ENCODE measurements at regions not wholly inside any gene's neighbourhood (a gene's known extent, or its start where the extent isn't known, plus 50 kb on each side); places are given as distances from the start of the nearest gene placed in this dataset.

- no peak overlapping the region for H3K27ac ChIP-seq (ENCODE audit: insufficient read depth, low read length, poor library complexity, severe bottlenecking)
- no peaks in the 10 kb centered on the region for H3K27me3 ChIP-seq (replicated peaks; ENCODE audit: control insufficient read depth, insufficient read depth, low read length, poor library complexity, severe bottlenecking)
- H3K4me3 ChIP-seq (ENCODE audit: insufficient read depth, low read depth, low read length, poor library complexity, severe bottlenecking), result no peak overlapping the region
- no peaks in the 10 kb centered on the region for H3K4me1 ChIP-seq (ENCODE audit: control insufficient read depth, insufficient read depth, low read length, poor library complexity, severe bottlenecking)
- H3K9me3 ChIP-seq (ENCODE audit: control insufficient read depth, low read length), result no peaks in the 10 kb centered on the region
- no peaks in the 10 kb centered on the region for H3K36me3 ChIP-seq (ENCODE audit: control insufficient read depth, insufficient read depth, low read length)
- no peak for DNase-seq
Measured at GRCh38 chr12:76678992-76679391, 84.9 kb upstream of the ZDHHC17 start.

- no peaks in the 10 kb centered on the region for H3K36me3 ChIP-seq (ENCODE audit: control insufficient read depth, insufficient read depth, low read length)
- no peaks in the 10 kb centered on the region for H3K9me3 ChIP-seq (ENCODE audit: control insufficient read depth, low read length)
- H3K27ac ChIP-seq (ENCODE audit: insufficient read depth, low read length, poor library complexity, severe bottlenecking), result no peak overlapping the region
- H3K4me3 ChIP-seq (ENCODE audit: insufficient read depth, low read depth, low read length, poor library complexity, severe bottlenecking), result no peak overlapping the region
- H3K4me1 ChIP-seq (ENCODE audit: control insufficient read depth, insufficient read depth, low read length, poor library complexity, severe bottlenecking), result no peaks in the 10 kb centered on the region
- no peaks in the 10 kb centered on the region for H3K27me3 ChIP-seq (replicated peaks; ENCODE audit: control insufficient read depth, insufficient read depth, low read length, poor library complexity, severe bottlenecking)
- no peak for DNase-seq
Measured at GRCh38 chr12:76679778-76680177, 84.1 kb upstream of the ZDHHC17 start.

GRCh38 chr12:76680940-76681339 lies 83.0 kb upstream of the ZDHHC17 start:
- no peaks in the 10 kb centered on the region for H3K36me3 ChIP-seq (ENCODE audit: control insufficient read depth, insufficient read depth, low read length)
- H3K27me3 ChIP-seq (replicated peaks; ENCODE audit: control insufficient read depth, insufficient read depth, low read length, poor library complexity, severe bottlenecking), result no peaks in the 10 kb centered on the region
- no peak overlapping the region for H3K27ac ChIP-seq (ENCODE audit: insufficient read depth, low read length, poor library complexity, severe bottlenecking)
- no peak for DNase-seq
- H3K4me3 ChIP-seq (ENCODE audit: insufficient read depth, low read depth, low read length, poor library complexity, severe bottlenecking), result no peak overlapping the region
- no peaks in the 10 kb centered on the region for H3K4me1 ChIP-seq (ENCODE audit: control insufficient read depth, insufficient read depth, low read length, poor library complexity, severe bottlenecking)
- H3K9me3 ChIP-seq (ENCODE audit: control insufficient read depth, low read length), result no peaks in the 10 kb centered on the region

GRCh38 chr12:76685246-76685678 lies 78.7 kb upstream of the ZDHHC17 start:
- H3K27me3 ChIP-seq (replicated peaks; ENCODE audit: control insufficient read depth, insufficient read depth, low read length, poor library complexity, severe bottlenecking), result no peaks in the 10 kb centered on the region
- H3K27ac ChIP-seq (ENCODE audit: insufficient read depth, low read length, poor library complexity, severe bottlenecking), result no peak overlapping the region
- no peak overlapping the region for H3K4me3 ChIP-seq (ENCODE audit: insufficient read depth, low read depth, low read length, poor library complexity, severe bottlenecking)
- no peaks in the 10 kb centered on the region for H3K4me1 ChIP-seq (ENCODE audit: control insufficient read depth, insufficient read depth, low read length, poor library complexity, severe bottlenecking)
- H3K36me3 ChIP-seq (ENCODE audit: control insufficient read depth, insufficient read depth, low read length), result no peaks in the 10 kb centered on the region
- H3K9me3 ChIP-seq (ENCODE audit: control insufficient read depth, low read length), result no peaks in the 10 kb centered on the region
- no peak for DNase-seq

- H3K4me3 ChIP-seq (ENCODE audit: insufficient read depth, low read depth, low read length, poor library complexity, severe bottlenecking), result no peak overlapping the region
- H3K27me3 ChIP-seq (replicated peaks; ENCODE audit: control insufficient read depth, insufficient read depth, low read length, poor library complexity, severe bottlenecking), result no peaks in the 10 kb centered on the region
- no peaks in the 10 kb centered on the region for H3K4me1 ChIP-seq (ENCODE audit: control insufficient read depth, insufficient read depth, low read length, poor library complexity, severe bottlenecking)
- H3K36me3 ChIP-seq (ENCODE audit: control insufficient read depth, insufficient read depth, low read length), result no peaks in the 10 kb centered on the region
- H3K27ac ChIP-seq (ENCODE audit: insufficient read depth, low read length, poor library complexity, severe bottlenecking), result no peak overlapping the region
- no peaks in the 10 kb centered on the region for H3K9me3 ChIP-seq (ENCODE audit: control insufficient read depth, low read length)
- DNase-seq, result no peak
Measured at GRCh38 chr12:76687981-76688380, 75.9 kb upstream of the ZDHHC17 start.

GRCh38 chr12:76688631-76689030 lies 75.3 kb upstream of the ZDHHC17 start:
- H3K27ac ChIP-seq (ENCODE audit: insufficient read depth, low read length, poor library complexity, severe bottlenecking), result no peak overlapping the region
- DNase-seq, result no peak
- no peaks in the 10 kb centered on the region for H3K9me3 ChIP-seq (ENCODE audit: control insufficient read depth, low read length)
- no peaks in the 10 kb centered on the region for H3K36me3 ChIP-seq (ENCODE audit: control insufficient read depth, insufficient read depth, low read length)
- no peak overlapping the region for H3K4me3 ChIP-seq (ENCODE audit: insufficient read depth, low read depth, low read length, poor library complexity, severe bottlenecking)
- no peaks in the 10 kb centered on the region for H3K27me3 ChIP-seq (replicated peaks; ENCODE audit: control insufficient read depth, insufficient read depth, low read length, poor library complexity, severe bottlenecking)
- no peaks in the 10 kb centered on the region for H3K4me1 ChIP-seq (ENCODE audit: control insufficient read depth, insufficient read depth, low read length, poor library complexity, severe bottlenecking)

- DNase-seq, result no peak
- H3K36me3 ChIP-seq (ENCODE audit: control insufficient read depth, insufficient read depth, low read length), result no peaks in the 10 kb centered on the region
Measured at GRCh38 chr12:76690921-76691700, 72.8 kb upstream of the ZDHHC17 start.

GRCh38 chr12:76692846-76693245 lies 71.1 kb upstream of the ZDHHC17 start:
- Histone ChIP-seq H3K4me3 (ENCODE audit: insufficient read depth, low read depth, low read length, poor library complexity, severe bottlenecking) (no peak overlapping the region), H3K27ac (ENCODE audit: insufficient read depth, low read length, poor library complexity, severe bottlenecking) (no peak overlapping the region), H3K4me1 (ENCODE audit: control insufficient read depth, insufficient read depth, low read length, poor library complexity, severe bottlenecking) (no peaks in the 10 kb centered on the region), H3K9me3 (ENCODE audit: control insufficient read depth, low read length) (no peaks in the 10 kb centered on the region), H3K36me3 (ENCODE audit: control insufficient read depth, insufficient read depth, low read length) (no peaks in the 10 kb centered on the region), H3K27me3 (replicated peaks; ENCODE audit: control insufficient read depth, insufficient read depth, low read length, poor library complexity, severe bottlenecking) (no peaks in the 10 kb centered on the region)
- no peak for DNase-seq

More at GRCh38 chr12:76690921-76691700, 72.8 kb upstream of the ZDHHC17 start:
- Histone ChIP-seq H3K4me1 (ENCODE audit: control insufficient read depth, insufficient read depth, low read length, poor library complexity, severe bottlenecking) (no peaks in the 10 kb centered on the region), H3K27ac (ENCODE audit: insufficient read depth, low read length, poor library complexity, severe bottlenecking) (no peak overlapping the region), H3K4me3 (ENCODE audit: insufficient read depth, low read depth, low read length, poor library complexity, severe bottlenecking) (no peak overlapping the region), H3K9me3 (ENCODE audit: control insufficient read depth, low read length) (no peaks in the 10 kb centered on the region), H3K27me3 (replicated peaks; ENCODE audit: control insufficient read depth, insufficient read depth, low read length, poor library complexity, severe bottlenecking) (no peaks in the 10 kb centered on the region)

GRCh38 chr12:76694369-76694768 lies 69.5 kb upstream of the ZDHHC17 start:
- Histone ChIP-seq H3K36me3 (ENCODE audit: control insufficient read depth, insufficient read depth, low read length) (no peaks in the 10 kb centered on the region), H3K27me3 (replicated peaks; ENCODE audit: control insufficient read depth, insufficient read depth, low read length, poor library complexity, severe bottlenecking) (no peaks in the 10 kb centered on the region)
- no peak for DNase-seq

GRCh38 chr12:76696186-76696585 lies 67.7 kb upstream of the ZDHHC17 start:
- H3K9me3 ChIP-seq (ENCODE audit: control insufficient read depth, low read length), result no peaks in the 10 kb centered on the region
- no peaks in the 10 kb centered on the region for H3K27me3 ChIP-seq (replicated peaks; ENCODE audit: control insufficient read depth, insufficient read depth, low read length, poor library complexity, severe bottlenecking)
- no peak overlapping the region for H3K4me3 ChIP-seq (ENCODE audit: insufficient read depth, low read depth, low read length, poor library complexity, severe bottlenecking)
- no peaks in the 10 kb centered on the region for H3K4me1 ChIP-seq (ENCODE audit: control insufficient read depth, insufficient read depth, low read length, poor library complexity, severe bottlenecking)
- H3K27ac ChIP-seq (ENCODE audit: insufficient read depth, low read length, poor library complexity, severe bottlenecking), result no peak overlapping the region
- DNase-seq, result no peak
- H3K36me3 ChIP-seq (ENCODE audit: control insufficient read depth, insufficient read depth, low read length), result no peaks in the 10 kb centered on the region

More at GRCh38 chr12:76694369-76694768, 69.5 kb upstream of the ZDHHC17 start:
- H3K9me3 ChIP-seq (ENCODE audit: control insufficient read depth, low read length), result no peaks in the 10 kb centered on the region
- H3K4me1 ChIP-seq (ENCODE audit: control insufficient read depth, insufficient read depth, low read length, poor library complexity, severe bottlenecking), result no peaks in the 10 kb centered on the region
- no peak overlapping the region for H3K27ac ChIP-seq (ENCODE audit: insufficient read depth, low read length, poor library complexity, severe bottlenecking)
- no peak overlapping the region for H3K4me3 ChIP-seq (ENCODE audit: insufficient read depth, low read depth, low read length, poor library complexity, severe bottlenecking)
